ENCODE measurements at regions not wholly inside any gene's neighbourhood (a gene's known extent, or its start where the extent isn't known, plus 50 kb on each side); places are given as distances from the start of the nearest gene placed in this dataset.

DNA sequence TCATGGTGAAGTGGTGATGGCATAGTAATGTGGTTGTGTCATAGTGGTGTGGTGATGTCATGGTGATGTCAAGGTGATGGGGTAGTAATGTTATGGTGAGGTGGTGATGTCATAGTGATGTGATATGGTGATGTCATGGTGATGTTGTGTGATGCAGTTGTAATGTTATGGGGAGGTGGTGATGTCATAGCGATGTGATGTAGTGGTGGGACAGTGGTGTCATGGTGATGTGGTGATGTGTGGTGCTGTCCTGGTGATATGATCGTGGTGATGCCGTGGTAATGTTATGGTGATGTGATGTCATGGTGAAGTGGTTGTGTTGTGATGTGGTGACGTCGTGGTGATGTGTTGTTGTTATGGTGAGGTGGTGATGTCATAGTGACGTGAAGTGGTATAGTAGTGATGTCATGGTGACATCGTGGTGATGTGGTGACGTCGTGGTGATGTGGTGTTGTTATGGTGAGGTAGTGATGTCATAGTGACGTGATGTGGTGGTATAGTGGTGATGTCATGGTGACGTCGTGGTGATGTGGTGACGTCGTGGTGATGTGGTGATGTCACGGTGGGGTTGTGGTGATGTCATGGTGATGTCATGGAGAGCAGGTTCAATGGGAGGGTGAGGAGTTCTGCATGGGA, 242.7 kb upstream of the MYT1L start:
- TF ChIP-seq, protein P1, sequence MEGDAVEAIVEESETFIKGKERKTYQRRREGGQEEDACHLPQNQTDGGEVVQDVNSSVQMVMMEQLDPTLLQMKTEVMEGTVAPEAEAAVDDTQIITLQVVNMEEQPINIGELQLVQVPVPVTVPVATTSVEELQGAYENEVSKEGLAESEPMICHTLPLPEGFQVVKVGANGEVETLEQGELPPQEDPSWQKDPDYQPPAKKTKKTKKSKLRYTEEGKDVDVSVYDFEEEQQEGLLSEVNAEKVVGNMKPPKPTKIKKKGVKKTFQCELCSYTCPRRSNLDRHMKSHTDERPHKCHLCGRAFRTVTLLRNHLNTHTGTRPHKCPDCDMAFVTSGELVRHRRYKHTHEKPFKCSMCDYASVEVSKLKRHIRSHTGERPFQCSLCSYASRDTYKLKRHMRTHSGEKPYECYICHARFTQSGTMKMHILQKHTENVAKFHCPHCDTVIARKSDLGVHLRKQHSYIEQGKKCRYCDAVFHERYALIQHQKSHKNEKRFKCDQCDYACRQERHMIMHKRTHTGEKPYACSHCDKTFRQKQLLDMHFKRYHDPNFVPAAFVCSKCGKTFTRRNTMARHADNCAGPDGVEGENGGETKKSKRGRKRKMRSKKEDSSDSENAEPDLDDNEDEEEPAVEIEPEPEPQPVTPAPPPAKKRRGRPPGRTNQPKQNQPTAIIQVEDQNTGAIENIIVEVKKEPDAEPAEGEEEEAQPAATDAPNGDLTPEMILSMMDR (IDR thresholded peaks at IDR 0.05; ENCODE audit: poor library complexity) = no peak
- TF ChIP-seq EZH2 (IDR thresholded peaks at IDR 0.05; ENCODE audit: borderline replicate concordance) = no peak
